Left renal cortex interstitium (tissue), 4 donors: ENCODE measurements at regions not wholly inside any gene's neighbourhood (a gene's known extent, or its start where the extent isn't known, plus 50 kb on each side); places are given as distances from the start of the nearest gene placed in this dataset.

ENCODE experiments used
- DNase-seq, 4 donors: peaks; one replicate each; pipeline ENCODE4 v3.0.0-alpha.2; 2013; ENCODE audit warnings: low read depth in 4 of 4, low spot score in 2 of 4, missing footprints in 1 of 4

- DNase-seq: no peak
These were observed 70.9 kb downstream of the NAV1 start for GRCh38 chr1:201609661-201610318.

DNA sequence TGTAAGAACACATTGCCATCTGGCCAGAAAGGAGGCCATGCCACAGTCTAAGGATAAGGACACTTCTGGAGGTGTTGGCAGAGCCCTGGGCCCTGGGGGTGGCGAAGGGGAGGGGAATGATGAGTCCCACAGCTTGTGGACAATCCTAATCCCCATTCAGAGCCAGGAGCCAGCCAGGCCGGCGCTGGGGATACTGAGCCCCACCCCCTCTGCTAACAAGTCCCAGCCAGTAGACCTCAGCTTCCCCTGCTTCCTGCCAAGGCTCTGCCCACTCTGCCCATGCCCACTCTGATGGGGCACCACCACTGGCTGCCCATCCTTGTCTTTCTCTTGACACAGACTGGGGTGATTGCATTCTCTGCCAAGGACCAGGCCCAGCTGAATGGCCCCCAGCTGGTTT, 71.9 kb downstream of the NAV1 start:
- no peak for DNase-seq

GRCh38 chr1:201612645-201613044, 73.7 kb downstream of the NAV1 start:
- no peak for DNase-seq

GRCh38 chr1:201614262-201615015, 75.5 kb downstream of the NAV1 start:
- peak in 2 of 4 donors; percentile 22 to 39 for DNase-seq

DNA sequence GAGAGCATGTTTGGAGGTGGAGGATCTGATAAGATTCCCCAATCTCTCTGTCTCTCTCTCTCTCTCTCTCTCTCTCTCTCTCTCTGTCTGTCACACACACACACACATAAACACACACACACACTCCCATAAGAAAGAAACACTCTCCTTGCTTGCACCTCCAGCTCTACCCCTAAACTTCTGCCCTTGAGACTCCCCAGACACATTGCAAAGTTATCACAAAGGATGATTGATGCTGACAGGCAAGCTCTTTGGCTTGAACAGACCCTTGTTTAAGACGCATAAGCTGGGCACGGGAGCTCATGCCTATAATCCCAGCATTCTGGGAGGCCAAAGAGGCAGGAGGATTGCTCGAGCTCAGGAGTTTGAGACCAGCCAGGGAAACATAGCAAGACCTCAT, 78.2 kb downstream of the NAV1 start:
- DNase-seq: no peak

- DNase-seq: no peak
These were observed 79.5 kb downstream of the NAV1 start for GRCh38 chr1:201618389-201618788.

- no peak for DNase-seq
These were observed 80.0 kb downstream of the NAV1 start for GRCh38 chr1:201618905-201619304.

DNA sequence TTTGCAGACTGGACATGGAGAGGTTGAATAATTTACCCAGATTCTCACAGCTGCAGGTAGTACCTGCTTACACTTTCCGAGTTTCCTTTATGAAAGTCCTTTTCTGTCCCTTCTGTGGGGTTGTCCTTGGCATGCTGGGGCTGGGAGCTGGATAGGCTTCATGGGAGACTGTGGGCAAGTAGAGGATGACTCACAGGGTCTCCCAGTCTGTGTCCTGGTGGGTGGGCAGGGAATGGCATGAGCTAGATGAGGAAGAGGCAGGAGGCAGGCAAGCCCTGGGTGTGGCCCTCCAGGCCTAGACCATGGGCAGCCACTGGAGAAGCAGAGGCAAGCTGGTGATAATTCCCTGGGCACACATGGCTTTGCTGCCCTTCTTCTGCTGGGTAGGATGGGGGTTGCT, 80.6 kb downstream of the NAV1 start:
- DNase-seq: no peak

DNA sequence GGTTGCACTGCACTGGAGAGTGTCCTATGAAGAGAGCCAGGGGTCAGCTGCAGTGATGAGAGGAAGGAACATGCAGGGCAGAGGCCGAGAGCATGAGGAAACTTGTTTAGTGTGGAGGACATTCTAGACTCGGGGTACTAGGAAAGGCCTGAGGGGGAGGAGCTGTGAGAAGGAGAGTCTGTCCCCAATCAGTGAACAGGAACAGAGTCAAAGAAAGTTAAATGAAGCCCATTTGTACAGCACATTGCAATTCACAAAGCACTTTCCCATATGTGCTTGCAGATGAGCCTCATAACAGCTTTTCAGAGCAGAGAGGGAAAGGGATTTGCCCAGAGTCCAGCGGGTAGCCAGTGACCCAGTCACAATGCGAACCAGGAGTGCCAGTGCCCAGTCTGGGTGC, 83.4 kb downstream of the NAV1 start:
- no peak for DNase-seq

DNA sequence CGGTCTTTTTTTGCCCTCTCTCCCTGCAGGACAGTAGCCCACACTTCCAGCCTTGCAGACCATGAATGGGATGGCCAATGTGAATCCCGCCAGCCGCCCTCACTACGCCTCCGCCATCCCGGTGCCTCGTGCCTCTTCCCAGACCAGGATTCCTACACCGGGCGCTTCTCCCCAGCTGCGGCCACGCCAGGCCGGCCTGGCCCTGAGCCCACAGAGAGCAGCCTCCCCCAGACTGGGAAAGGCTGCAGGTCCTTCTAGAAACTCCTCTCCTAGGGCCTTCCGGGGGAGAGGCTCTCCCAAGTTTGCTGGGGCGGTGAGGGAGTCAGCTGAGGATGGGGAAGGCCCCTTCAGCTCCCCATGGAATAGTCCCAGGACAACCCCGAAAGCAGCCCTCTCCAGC, 83.9 kb downstream of the NAV1 start:
- DNase-seq: no peak

- DNase-seq: no peak
These were observed 85.9 kb downstream of the NAV1 start for GRCh38 chr1:201624741-201625225.

- no peak for DNase-seq
These were observed 86.4 kb downstream of the NAV1 start for GRCh38 chr1:201625226-201625761.

DNA sequence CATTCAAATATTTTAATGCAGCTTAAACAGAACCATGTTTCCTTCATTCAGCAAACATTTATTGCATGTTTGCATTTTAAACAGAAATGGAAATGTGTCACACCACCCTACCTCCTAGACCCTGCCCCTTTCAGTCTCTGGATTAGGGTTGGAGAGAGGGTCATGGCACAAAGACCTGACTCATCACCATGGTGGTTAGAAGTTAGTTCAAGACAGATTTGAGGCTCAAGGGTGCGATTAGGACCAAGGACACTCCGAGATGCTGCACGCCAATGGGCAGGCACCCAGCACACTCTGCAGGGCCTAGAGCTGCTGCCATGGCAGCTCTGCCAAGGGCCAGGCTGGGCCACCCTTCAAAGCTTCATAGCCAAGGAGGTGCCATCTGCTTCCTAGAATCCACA, 86.9 kb downstream of the NAV1 start:
- DNase-seq: no peak

GRCh38 chr1:201626629-201627275, 87.8 kb downstream of the NAV1 start:
- DNase-seq: no peak

DNA sequence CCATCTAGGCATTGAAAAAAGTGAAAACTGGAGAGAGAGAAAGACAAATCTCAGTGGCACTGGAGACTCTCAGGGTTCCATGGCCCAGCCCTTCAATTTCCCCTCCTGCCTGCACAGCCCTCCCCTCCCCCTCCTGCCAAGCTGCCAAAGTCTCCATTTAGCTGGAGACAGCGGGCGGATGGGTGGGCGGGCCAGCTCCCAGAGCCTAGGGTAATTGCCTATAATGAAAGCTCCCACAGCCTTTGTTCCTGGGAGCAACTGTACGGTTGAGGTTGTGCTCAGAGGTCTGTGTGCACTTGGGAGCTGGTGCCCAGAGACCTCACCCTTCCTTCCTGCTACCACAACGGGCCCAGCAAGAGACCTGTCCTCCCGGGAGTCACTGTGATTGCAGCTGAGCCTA, 89.6 kb downstream of the NAV1 start:
- no peak for DNase-seq

- no peak for DNase-seq
These were observed 91.7 kb downstream of the NAV1 start for GRCh38 chr1:201630582-201630981.

DNA sequence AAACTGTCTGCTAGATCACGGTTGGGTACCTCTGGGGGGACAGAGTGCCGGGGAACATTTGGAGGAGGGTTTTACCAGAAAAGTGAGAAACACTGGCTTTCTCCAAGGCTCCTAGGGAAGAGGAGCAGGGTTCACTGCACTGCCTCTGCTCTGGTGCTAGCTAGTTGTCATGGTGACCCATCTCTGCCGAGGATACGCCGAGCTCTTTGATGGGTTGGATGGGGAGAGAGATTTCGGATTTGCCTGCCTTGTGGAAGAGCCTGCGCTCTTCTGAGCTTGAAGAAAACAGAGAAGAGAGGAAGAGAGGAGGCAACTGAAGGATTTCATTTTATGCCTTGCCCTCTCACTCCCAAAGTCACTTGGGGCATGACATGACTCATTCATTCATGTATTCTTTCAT, 92.1 kb downstream of the NAV1 start:
- DNase-seq: no peak

- DNase-seq: no peak
These were observed 93.5 kb downstream of the NAV1 start for GRCh38 chr1:201632364-201632952.

- no peak for DNase-seq
These were observed 94.4 kb downstream of the NAV1 start for GRCh38 chr1:201633297-201633696.

- no peak for DNase-seq
These were observed 94.9 kb downstream of the NAV1 start for GRCh38 chr1:201633811-201634210.

- no peak for DNase-seq
These were observed 95.3 kb downstream of the NAV1 start for GRCh38 chr1:201634261-201634660.
